BLaER1 (cell line): ENCODE measurements at regions not wholly inside any gene's neighbourhood (a gene's known extent, or its start where the extent isn't known, plus 50 kb on each side); places are given as distances from the start of the nearest gene placed in this dataset.
"Not testable (repeated sequence)": the region's sequence is repeated elsewhere in the genome, so short reads cannot be mapped to it uniquely, and the experiment has no call there.

Source experiments
- H3K27ac ChIP-seq: shearing (Covaris generic); formaldehyde crosslinking; 2 replicates; pipeline ENCODE4 v1.8.1; 2022
- H3K27me3 ChIP-seq: shearing (Covaris generic); formaldehyde crosslinking; 2 replicates; pipeline ENCODE4 v1.8.1; 2022
- H3K36me3 ChIP-seq: shearing (Covaris generic); formaldehyde crosslinking; 2 replicates; pipeline ENCODE4 v1.8.1; 2022
- H3K4me1 ChIP-seq: shearing (Covaris generic); formaldehyde crosslinking; 2 replicates; pipeline ENCODE4 v1.8.1; 2022
- H3K4me2 ChIP-seq: shearing (Covaris generic); formaldehyde crosslinking; 2 replicates; pipeline ENCODE4 v1.8.1; 2022
- H3K4me3 ChIP-seq: shearing (Covaris generic); formaldehyde crosslinking; 2 replicates; pipeline ENCODE4 v1.8.1; 2022
- H3K9ac ChIP-seq: shearing (Covaris generic); formaldehyde crosslinking; 2 replicates; pipeline ENCODE4 v1.8.1; 2022
- H3K9me3 ChIP-seq: shearing (Covaris generic); formaldehyde crosslinking; 2 replicates; pipeline ENCODE4 v1.8.1; 2022
- H4K20me1 ChIP-seq: shearing (Covaris generic); formaldehyde crosslinking; 2 replicates; pipeline ENCODE4 v1.8.1; 2022
- Cebpa-rat ChIP-seq: shearing (Covaris generic); IDR thresholded peaks from 2 replicates; pipeline ENCODE4 v1.8.1; 2022

DNA sequence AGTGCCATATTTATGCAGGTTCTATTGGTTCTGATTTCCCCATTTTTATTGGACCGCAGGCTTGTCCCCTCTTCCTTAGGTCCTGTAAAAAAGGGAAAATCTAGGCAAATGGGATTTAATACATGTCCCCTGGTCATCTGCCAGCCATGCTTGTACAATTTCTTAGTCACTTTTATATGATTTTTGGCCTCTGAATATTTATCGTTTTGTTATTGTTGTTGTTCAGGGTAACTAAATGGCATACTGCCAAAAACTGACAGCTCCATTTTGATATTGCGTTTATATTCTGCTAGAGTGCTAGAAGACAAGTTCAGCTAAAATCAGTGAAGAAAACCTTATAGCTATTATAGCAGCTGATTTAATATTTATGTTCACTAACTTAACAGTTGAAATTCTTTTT is 770.2 kb upstream of the FAM174A start:
- Histone ChIP-seq H3K9ac (no peak overlapping the region), H3K27ac (no peak overlapping the region), H3K9me3 (no peaks in the 10 kb centered on the region)

GRCh38 chr5:99763021-99763774 is 772.0 kb upstream of the FAM174A start:
- no peaks in the 10 kb centered on the region for H4K20me1 ChIP-seq

More for the DNA sequence above, 770.2 kb upstream of the FAM174A start:
- Histone ChIP-seq H3K4me2 (no peak overlapping the region), H3K4me1 (no peaks in the 10 kb centered on the region), H3K36me3 (no peaks in the 10 kb centered on the region), H3K27me3 (no peaks in the 10 kb centered on the region), H4K20me1 (no peaks in the 10 kb centered on the region), H3K4me3 (no peak overlapping the region)
- TF ChIP-seq Cebpa-rat: no peak

DNA sequence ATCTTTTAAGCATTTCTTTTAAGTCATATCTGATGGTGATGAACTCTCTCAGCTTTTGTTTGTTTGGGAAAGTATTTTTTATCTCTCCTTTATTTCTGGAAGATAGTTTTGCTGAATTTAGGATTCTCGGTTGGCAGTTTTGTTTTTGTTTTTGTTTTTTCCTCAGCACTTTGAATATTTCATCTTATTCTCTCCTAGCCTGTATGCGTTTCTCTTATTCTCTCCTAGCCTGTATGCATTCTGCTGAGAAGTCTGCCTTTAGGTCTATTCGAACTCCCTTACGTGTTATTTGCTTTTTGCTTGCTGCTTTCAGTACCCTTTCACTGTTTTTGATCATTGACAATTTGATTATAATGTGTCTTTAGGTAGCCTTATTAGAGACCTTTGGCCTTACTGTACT is 787.8 kb upstream of the FAM174A start:
- H3K9ac ChIP-seq: no peak overlapping the region
- H3K4me1 ChIP-seq: no peaks in the 10 kb centered on the region
- no peak overlapping the region for H3K4me3 ChIP-seq
- H3K9me3 ChIP-seq: no peaks in the 10 kb centered on the region
- no peak for TF ChIP-seq Cebpa-rat
- H3K27ac ChIP-seq: no peak overlapping the region
- no peak overlapping the region for H3K4me2 ChIP-seq
- no peaks in the 10 kb centered on the region for H3K27me3 ChIP-seq
- H4K20me1 ChIP-seq: no peaks in the 10 kb centered on the region
- H3K36me3 ChIP-seq: no peaks in the 10 kb centered on the region

More at GRCh38 chr5:99763021-99763774, 772.0 kb upstream of the FAM174A start:
- Histone ChIP-seq H3K9ac (no peak overlapping the region), H3K36me3 (no peaks in the 10 kb centered on the region), H3K27me3 (no peaks in the 10 kb centered on the region), H3K4me2 (no peak overlapping the region), H3K27ac (no peak overlapping the region), H3K9me3 (no peaks in the 10 kb centered on the region), H3K4me1 (no peaks in the 10 kb centered on the region), H3K4me3 (no peak overlapping the region)
- TF ChIP-seq Cebpa-rat: no peak

DNA sequence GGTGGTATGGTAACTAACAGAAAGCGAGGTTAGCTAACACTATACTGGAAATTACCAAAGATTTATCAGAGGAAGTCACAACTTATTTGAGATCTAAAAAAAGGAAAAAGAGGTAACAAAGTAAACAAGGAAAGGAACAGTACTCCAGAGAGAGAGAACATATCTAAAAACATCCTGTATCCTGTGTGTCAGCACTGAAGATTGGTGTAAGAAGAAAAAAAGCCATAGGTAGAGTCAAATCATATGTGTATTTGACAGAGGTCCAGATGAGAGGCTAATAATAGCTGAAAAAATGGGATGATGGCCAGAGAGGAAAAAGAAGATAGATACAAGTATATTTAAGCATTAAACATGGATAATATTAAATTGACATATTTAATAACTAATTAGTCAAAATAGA is 802.0 kb upstream of the FAM174A start:
- not testable (repeated sequence) for H3K36me3 ChIP-seq, H3K4me2 ChIP-seq, H4K20me1 ChIP-seq, H3K27ac ChIP-seq, H3K4me3 ChIP-seq, H3K27me3 ChIP-seq, H3K9me3 ChIP-seq, H3K9ac ChIP-seq, H3K4me1 ChIP-seq

DNA sequence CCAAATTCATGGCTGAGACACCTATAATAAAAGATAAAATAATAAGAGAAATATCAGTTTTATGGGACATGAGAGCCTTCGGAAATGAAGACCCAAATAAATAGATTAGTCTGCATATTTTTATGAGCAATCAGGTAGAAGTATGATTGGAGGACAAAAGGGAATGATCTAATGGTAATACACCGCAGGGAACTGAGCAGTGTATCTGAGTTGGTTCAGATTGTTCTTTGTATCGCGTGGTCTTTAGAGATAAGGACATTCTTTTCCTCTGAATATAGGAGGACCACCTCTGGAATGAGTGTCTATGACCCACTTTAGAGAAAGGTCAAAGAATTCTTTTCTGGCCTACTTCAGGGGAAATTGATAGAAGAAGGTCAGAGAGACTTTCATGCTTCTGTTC is 801.8 kb upstream of the CHD1 start:
- H3K4me3 ChIP-seq, H4K20me1 ChIP-seq, H3K27me3 ChIP-seq, H3K4me1 ChIP-seq, H3K4me2 ChIP-seq, H3K36me3 ChIP-seq, H3K9ac ChIP-seq, H3K27ac ChIP-seq, H3K9me3 ChIP-seq: not testable (repeated sequence)

DNA sequence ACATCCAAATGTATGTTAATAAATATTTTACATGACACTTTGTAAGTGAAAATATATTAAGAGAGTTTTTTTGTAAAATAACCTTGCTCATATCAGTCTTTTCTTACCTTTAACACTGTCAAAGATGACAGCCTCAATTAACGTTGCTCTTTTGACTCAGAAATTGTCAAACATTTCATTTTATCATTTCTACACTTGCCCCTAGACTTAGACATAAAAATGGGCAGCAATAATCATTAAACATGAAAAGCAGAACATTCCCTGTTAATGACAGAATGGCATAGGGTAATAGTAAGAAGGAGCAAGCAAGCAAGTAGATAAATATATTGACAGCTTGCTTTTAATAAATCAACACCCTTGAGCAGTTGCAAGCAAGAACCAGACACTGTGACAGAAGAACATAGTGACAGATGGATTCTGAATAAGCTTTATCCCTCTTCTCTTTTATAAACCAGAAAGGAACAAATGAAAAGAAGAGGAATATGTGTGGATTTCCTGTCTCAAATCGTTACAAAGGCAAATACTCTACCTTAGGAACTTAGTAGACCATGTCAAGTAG is 796.0 kb upstream of the CHD1 start:
- Histone ChIP-seq H3K27ac (no peak overlapping the region), H3K27me3 (no peaks in the 10 kb centered on the region), H4K20me1 (no peaks in the 10 kb centered on the region), H3K4me2 (no peak overlapping the region), H3K9ac (no peak overlapping the region), H3K9me3 (no peaks in the 10 kb centered on the region), H3K4me1 (no peaks in the 10 kb centered on the region), H3K4me3 (no peak overlapping the region), H3K36me3 (no peaks in the 10 kb centered on the region)
- TF ChIP-seq Cebpa-rat: no peak

GRCh38 chr5:99721506-99721905 is 792.7 kb upstream of the CHD1 start:
- Histone ChIP-seq H3K27ac (no peak overlapping the region), H3K27me3 (no peaks in the 10 kb centered on the region), H3K36me3 (no peaks in the 10 kb centered on the region), H3K9ac (no peak overlapping the region), H3K9me3 (no peaks in the 10 kb centered on the region), H3K4me1 (no peaks in the 10 kb centered on the region), H4K20me1 (no peaks in the 10 kb centered on the region), H3K4me2 (no peak overlapping the region), H3K4me3 (no peak overlapping the region)
- TF ChIP-seq Cebpa-rat: no peak

GRCh38 chr5:99715921-99716320 is 787.1 kb upstream of the CHD1 start:
- no peaks in the 10 kb centered on the region for H3K36me3 ChIP-seq
- H4K20me1 ChIP-seq: no peaks in the 10 kb centered on the region
- no peaks in the 10 kb centered on the region for H3K9me3 ChIP-seq
- no peak overlapping the region for H3K27ac ChIP-seq
- no peak overlapping the region for H3K9ac ChIP-seq
- TF ChIP-seq Cebpa-rat: no peak
- H3K4me3 ChIP-seq: no peak overlapping the region
- no peaks in the 10 kb centered on the region for H3K27me3 ChIP-seq
- no peak overlapping the region for H3K4me2 ChIP-seq
- H3K4me1 ChIP-seq: no peaks in the 10 kb centered on the region

- Histone ChIP-seq H4K20me1 (no peaks in the 10 kb centered on the region), H3K36me3 (no peaks in the 10 kb centered on the region), H3K4me2 (no peak overlapping the region), H3K27me3 (no peaks in the 10 kb centered on the region), H3K4me3 (no peak overlapping the region), H3K4me1 (no peaks in the 10 kb centered on the region), H3K9ac (no peak overlapping the region), H3K9me3 (no peaks in the 10 kb centered on the region; the same call in 1 of the 2 replicates), H3K27ac (no peak overlapping the region)
- TF ChIP-seq Cebpa-rat: no peak
Observed at GRCh38 chr5:99706160-99706559, 777.4 kb upstream of the CHD1 start.

- no peaks in the 10 kb centered on the region for H4K20me1 ChIP-seq
- H3K9me3 ChIP-seq: no peaks in the 10 kb centered on the region
- no peak overlapping the region for H3K9ac ChIP-seq
- no peak overlapping the region for H3K27ac ChIP-seq
- no peaks in the 10 kb centered on the region for H3K4me1 ChIP-seq
- H3K4me3 ChIP-seq: no peak overlapping the region
- no peaks in the 10 kb centered on the region for H3K36me3 ChIP-seq
- no peak for TF ChIP-seq Cebpa-rat
- H3K27me3 ChIP-seq: no peaks in the 10 kb centered on the region
- H3K4me2 ChIP-seq: no peak overlapping the region
Observed at GRCh38 chr5:99702565-99702964, 773.8 kb upstream of the CHD1 start.

DNA sequence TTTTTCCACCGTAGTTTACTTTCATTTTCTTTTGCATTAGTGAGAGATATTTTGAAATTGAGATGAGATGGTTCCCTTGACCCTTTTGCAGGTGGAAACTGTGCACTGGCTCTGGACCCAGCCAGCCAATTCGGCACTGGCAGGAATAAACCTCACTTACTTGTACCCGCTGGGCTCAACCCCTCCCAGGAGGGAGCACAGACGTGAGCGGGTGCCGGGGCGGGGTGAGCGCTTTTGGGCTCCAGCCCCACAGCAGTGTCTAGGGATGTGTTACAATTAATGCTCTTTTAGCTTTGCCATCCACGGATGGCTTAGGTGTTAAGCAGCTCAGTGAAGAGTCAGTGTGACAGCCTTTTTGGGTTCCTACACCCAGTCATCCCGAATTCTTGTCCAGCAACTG is 766.1 kb upstream of the CHD1 start:
- no peaks in the 10 kb centered on the region for H3K27me3 ChIP-seq
- no peaks in the 10 kb centered on the region for H3K4me1 ChIP-seq
- no peak overlapping the region for H3K27ac ChIP-seq
- H3K36me3 ChIP-seq: no peaks in the 10 kb centered on the region
- H3K4me2 ChIP-seq: no peak overlapping the region
- no peak overlapping the region for H3K9ac ChIP-seq
- no peak for TF ChIP-seq Cebpa-rat
- H3K4me3 ChIP-seq: no peak overlapping the region
- no peaks in the 10 kb centered on the region for H4K20me1 ChIP-seq
- no peaks in the 10 kb centered on the region for H3K9me3 ChIP-seq
